MM.1S (cell line): ENCODE measurements at regions not wholly inside any gene's neighbourhood (a gene's known extent, or its start where the extent isn't known, plus 50 kb on each side); places are given as distances from the start of the nearest gene placed in this dataset.

Experiments used
- DNase-seq: peaks from one replicate; pipeline ENCODE4 v3.0.0-alpha.2; 2015
- H2AFZ ChIP-seq: fragments of 300-600 bp; sonication (generic); 2 replicates; pipeline ENCODE4 v1.6.0; 2016; ENCODE audit warnings: antibody characterized with exemption, low read length
- H3F3A ChIP-seq: fragments of 300-600 bp; sonication (generic); 2 replicates; pipeline ENCODE4 v1.6.1; 2016; ENCODE audit warnings: mild to moderate bottlenecking, antibody characterized with exemption, low read length, moderate library complexity, mixed read lengths; ENCODE audit not compliant: insufficient read depth
- H3K27ac ChIP-seq: fragments of 300-600 bp; sonication (generic); 2 replicates; pipeline ENCODE4 v1.5.1; 2016; ENCODE audit warnings: mild to moderate bottlenecking, low read length
- H3K27me3 ChIP-seq: fragments of 300-600 bp; sonication (generic); replicated peaks from 2 replicates; pipeline ENCODE4 v1.6.0; 2016; ENCODE audit warnings: low read length; ENCODE audit not compliant: insufficient read depth
- H3K36me3 ChIP-seq: fragments of 300-600 bp; sonication (generic); replicated peaks from 2 replicates; pipeline ENCODE4 v1.6.1; 2016; ENCODE audit warnings: mild to moderate bottlenecking, low read length, mixed read lengths; ENCODE audit not compliant: insufficient read depth
- H3K4me1 ChIP-seq: fragments of 300-600 bp; sonication (generic); 2 replicates; pipeline ENCODE4 v1.6.1; 2016; ENCODE audit warnings: low read length, mixed read lengths
- H3K4me2 ChIP-seq: fragments of 300-600 bp; sonication (generic); 2 replicates; pipeline ENCODE4 v1.6.0; 2016; ENCODE audit warnings: low read depth, low read length
- H3K4me3 ChIP-seq: fragments of 300-600 bp; sonication (generic); 2 replicates; pipeline ENCODE4 v1.5.1; 2016; ENCODE audit warnings: low read length, mixed read lengths
- H3K79me2 ChIP-seq: fragments of 300-600 bp; sonication (generic); 2 replicates; pipeline ENCODE4 v1.6.1; 2016; ENCODE audit warnings: mixed run types, low read length, mixed read lengths
- H3K9ac ChIP-seq: fragments of 300-600 bp; sonication (generic); 2 replicates; pipeline ENCODE4 v1.6.1; 2016; ENCODE audit warnings: low read length, mixed read lengths
- H3K9me2 ChIP-seq: fragments of 300-600 bp; sonication (generic); replicated peaks from 2 replicates; pipeline ENCODE4 v1.6.1; 2016; ENCODE audit warnings: mild to moderate bottlenecking, low read length, mixed read lengths; ENCODE audit not compliant: insufficient read depth
- H3K9me3 ChIP-seq: fragments of 300-600 bp; sonication (generic); replicated peaks from 2 replicates; pipeline ENCODE4 v1.6.1; 2016; ENCODE audit warnings: mild to moderate bottlenecking, low read length, mixed read lengths; ENCODE audit not compliant: insufficient read depth
- H4K20me1 ChIP-seq: fragments of 300-600 bp; sonication (generic); 2 replicates; pipeline ENCODE4 v1.6.1; 2016; ENCODE audit warnings: mild to moderate bottlenecking, low read length, moderate library complexity, mixed read lengths; ENCODE audit not compliant: insufficient read depth
- CTCF ChIP-seq: fragments of 300-600 bp; sonication (generic); IDR thresholded peaks from 2 replicates; pipeline ENCODE4 v1.5.1; 2016; ENCODE audit warnings: antibody characterized with exemption, low read length, mixed read lengths
- EZH2 ChIP-seq: fragments of 300-600 bp; sonication (generic); optimal IDR thresholded peaks from 2 replicates; pipeline ENCODE3; 2017; ENCODE audit warnings: low read depth, mild to moderate bottlenecking, antibody characterized with exemption, low read length, mixed read lengths
- EZH2phosphoT487 ChIP-seq: fragments of 300-600 bp; sonication (generic); IDR thresholded peaks from 2 replicates; pipeline ENCODE4 v1.6.1; 2018; ENCODE audit warnings: antibody characterized with exemption, low read length

- Histone ChIP-seq H2AFZ (no peak overlapping the region), H3K36me3 (no peaks in the 10 kb centered on the region), H3K4me2 (no peak overlapping the region), H3K27me3 (no peaks in the 10 kb centered on the region), H3K79me2 (no peaks in the 10 kb centered on the region), H3K9ac (no peak overlapping the region), H3K27ac (no peak overlapping the region), H3K9me3 (no peaks in the 10 kb centered on the region), H3K9me2 (no peaks in the 10 kb centered on the region), H4K20me1 (no peaks in the 10 kb centered on the region), H3K4me1 (no peaks in the 10 kb centered on the region), H3K4me3 (no peak overlapping the region), H3F3A (no peaks in the 10 kb centered on the region)
- TF ChIP-seq EZH2phosphoT487, result no peak
- TF ChIP-seq CTCF, result no peak
- no peak for TF ChIP-seq EZH2
- no peak for DNase-seq
Measured at GRCh38 chr3:162437480-162437879, 940.9 kb downstream of the OTOL1 start.

GRCh38 chr3:162441716-162442115, 945.1 kb downstream of the OTOL1 start:
- no peak for TF ChIP-seq CTCF
- no peak for TF ChIP-seq EZH2
- no peak for TF ChIP-seq EZH2phosphoT487
- H3K4me2 ChIP-seq, result no peak overlapping the region
- no peaks in the 10 kb centered on the region for H3F3A ChIP-seq
- no peak overlapping the region for H3K9ac ChIP-seq
- no peaks in the 10 kb centered on the region for H3K27me3 ChIP-seq
- peaks cover 3% of the 10 kb centered on the region; the same call in 1 of the 2 replicates for H3K9me2 ChIP-seq
- H3K4me3 ChIP-seq, result no peak overlapping the region
- DNase-seq, result no peak
- no peaks in the 10 kb centered on the region for H3K79me2 ChIP-seq
- H2AFZ ChIP-seq, result no peak overlapping the region
- no peaks in the 10 kb centered on the region for H3K36me3 ChIP-seq
- H3K27ac ChIP-seq, result no peak overlapping the region
- no peaks in the 10 kb centered on the region for H4K20me1 ChIP-seq
- H3K9me3 ChIP-seq, result peaks cover 4% of the 10 kb centered on the region; the same call in 1 of the 2 replicates
- H3K4me1 ChIP-seq, result no peaks in the 10 kb centered on the region

GRCh38 chr3:162443376-162443775, 946.8 kb downstream of the OTOL1 start:
- peaks cover 3% of the 10 kb centered on the region; the same call in 1 of the 2 replicates for H3K9me2 ChIP-seq
- DNase-seq, result no peak
- H3K4me2 ChIP-seq, result no peak overlapping the region
- no peak overlapping the region for H3K9ac ChIP-seq
- H3K4me1 ChIP-seq, result no peaks in the 10 kb centered on the region
- no peaks in the 10 kb centered on the region for H3K27me3 ChIP-seq
- no peaks in the 10 kb centered on the region for H3K79me2 ChIP-seq
- H3K27ac ChIP-seq, result no peak overlapping the region
- no peak overlapping the region for H3K4me3 ChIP-seq
- TF ChIP-seq CTCF (no peak), EZH2 (no peak), EZH2phosphoT487 (no peak)
- H3K9me3 ChIP-seq, result peaks cover 4% of the 10 kb centered on the region; the same call in 1 of the 2 replicates
- H2AFZ ChIP-seq, result no peak overlapping the region
- no peaks in the 10 kb centered on the region for H3F3A ChIP-seq
- no peaks in the 10 kb centered on the region for H3K36me3 ChIP-seq
- no peaks in the 10 kb centered on the region for H4K20me1 ChIP-seq
